Activated naive CD4-positive, alpha-beta T cell treated with anti-CD3 and anti-CD28 coated beads for 36 hours (primary cell): ENCODE measurements at regions not wholly inside any gene's neighbourhood (a gene's known extent, or its start where the extent isn't known, plus 50 kb on each side); places are given as distances from the start of the nearest gene placed in this dataset.

Source experiments
- CTCF ChIA-PET: fragments of 350-600 bp; sonication (Branson Sonifier 250); formaldehyde crosslinking; loops from one replicate; lab custom pipeline; 2021; ENCODE audit warnings: antibody characterized with exemption; lab: Charles Lee
- DNase-seq: peaks from one replicate; pipeline ENCODE4 v3.0.0-alpha.2; 2020
- H3K27ac Mint-ChIP-seq: one replicate; pipeline ENCODE4 v1.8.0; 2021; ENCODE audit warnings: mild to moderate bottlenecking, mixed read lengths
- H3K27me3 Mint-ChIP-seq: one replicate; pipeline ENCODE4 v1.8.0; 2021; ENCODE audit warnings: low read depth, mixed read lengths
- H3K36me3 Mint-ChIP-seq: one replicate; pipeline ENCODE4 v1.8.0; 2021; ENCODE audit warnings: low read depth, mixed read lengths
- H3K4me1 Mint-ChIP-seq: one replicate; pipeline ENCODE4 v1.8.0; 2021; ENCODE audit warnings: low read depth, mixed read lengths
- H3K4me3 Mint-ChIP-seq: one replicate; pipeline ENCODE4 v1.8.0; 2021; ENCODE audit warnings: mild to moderate bottlenecking, moderate library complexity, mixed read lengths
- H3K9me3 Mint-ChIP-seq: one replicate; pipeline ENCODE4 v1.8.0; 2021; ENCODE audit warnings: mixed read lengths
- intact Hi-C: fragments of 100-400 bp; cut with micrococcal nuclease; formaldehyde crosslinking; loops from one replicate; pipeline ENCODE4 v1.15.1; 2023

- intact Hi-C loops: no loop called here
- H3K27me3 Mint-ChIP-seq: peaks cover 2% of the 10 kb centered on the region
- H3K4me1 Mint-ChIP-seq: no peaks in the 10 kb centered on the region
- no peak overlapping the region for H3K4me3 Mint-ChIP-seq
- no peaks in the 10 kb centered on the region for H3K36me3 Mint-ChIP-seq
- CTCF ChIA-PET: no interaction called here
- DNase-seq: no peak
- H3K9me3 Mint-ChIP-seq: no peaks in the 10 kb centered on the region
- no peak overlapping the region for H3K27ac Mint-ChIP-seq
Observed at GRCh38 chr2:175585496-175585895, 404.0 kb upstream of the ATP5MC3 start.

DNA sequence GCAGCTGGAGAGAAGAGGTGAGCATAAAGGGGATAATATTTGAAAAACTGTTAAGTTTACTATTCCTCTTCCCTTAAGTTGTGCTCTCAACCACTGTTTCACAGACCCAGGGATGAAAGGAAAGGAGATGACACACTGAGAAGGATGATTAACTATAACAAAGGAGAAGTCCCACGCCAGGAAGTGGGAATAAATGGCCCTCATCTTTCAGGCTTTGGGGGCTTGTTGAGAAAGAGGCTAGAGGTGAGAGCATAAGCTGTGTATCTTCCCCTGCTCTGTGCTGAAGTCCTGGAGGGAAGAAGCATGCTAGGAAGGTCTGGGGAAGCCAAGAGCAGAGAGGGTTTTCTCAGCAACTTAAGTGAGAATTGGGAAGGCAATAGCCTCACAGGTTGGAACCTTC is 399.1 kb upstream of the ATP5MC3 start:
- no peaks in the 10 kb centered on the region for H3K9me3 Mint-ChIP-seq
- H3K4me1 Mint-ChIP-seq: peaks cover 2% of the 10 kb centered on the region
- peaks cover 15% of the 10 kb centered on the region for H3K27me3 Mint-ChIP-seq
- H3K27ac Mint-ChIP-seq: no peak overlapping the region
- no peak for DNase-seq
- no peak overlapping the region for H3K4me3 Mint-ChIP-seq
- CTCF ChIA-PET: no interaction called here
- H3K36me3 Mint-ChIP-seq: no peaks in the 10 kb centered on the region
- intact Hi-C loops: no loop called here

- Mint-ChIP-seq H3K4me1 (peaks cover 8% of the 10 kb centered on the region), H3K36me3 (no peaks in the 10 kb centered on the region), H3K9me3 (no peaks in the 10 kb centered on the region), H3K27me3 (peaks cover 19% of the 10 kb centered on the region), H3K4me3 (no peak overlapping the region), H3K27ac (no peak overlapping the region)
- CTCF ChIA-PET: no interaction called here
- DNase-seq: no peak
- intact Hi-C loops: no loop called here
Observed at GRCh38 chr2:175579646-175580045, 398.1 kb upstream of the ATP5MC3 start.

DNA sequence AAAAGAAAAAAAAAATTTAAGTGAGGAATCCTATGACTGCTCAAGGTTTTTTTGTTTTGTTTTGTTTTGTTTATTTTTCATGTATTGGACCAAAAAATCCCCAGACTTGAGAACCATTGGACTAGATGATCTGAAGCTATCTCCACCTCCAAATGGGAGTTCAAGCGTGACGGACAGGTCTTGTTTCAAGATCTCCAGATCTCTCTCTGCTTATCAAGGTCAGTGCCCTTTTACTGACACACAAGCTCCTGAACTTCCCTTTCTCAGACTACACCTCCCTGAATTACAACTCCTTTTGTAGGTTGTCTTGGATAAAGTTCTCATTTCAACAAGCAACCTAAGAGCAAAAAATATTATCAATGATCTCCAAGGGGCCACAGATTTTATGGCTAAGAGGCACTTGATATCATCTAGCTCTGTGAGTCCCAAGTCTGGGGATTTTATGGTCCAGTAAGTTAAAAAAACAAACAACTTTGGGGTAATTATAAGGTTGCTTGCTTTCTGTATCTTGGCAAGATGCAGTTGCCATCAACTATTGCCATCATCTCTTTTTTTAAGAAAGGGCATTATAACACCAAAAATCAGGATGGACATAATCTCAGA is 396.0 kb upstream of the ATP5MC3 start:
- no peak overlapping the region for H3K4me3 Mint-ChIP-seq
- H3K9me3 Mint-ChIP-seq: no peaks in the 10 kb centered on the region
- no peak for DNase-seq
- intact Hi-C loops: no loop called here
- CTCF ChIA-PET: no interaction called here
- no peaks in the 10 kb centered on the region for H3K36me3 Mint-ChIP-seq
- no peak overlapping the region for H3K27ac Mint-ChIP-seq
- peaks cover 8% of the 10 kb centered on the region for H3K4me1 Mint-ChIP-seq
- H3K27me3 Mint-ChIP-seq: peaks cover 21% of the 10 kb centered on the region

GRCh38 chr2:175576875-175577274 is 395.4 kb upstream of the ATP5MC3 start:
- no peaks in the 10 kb centered on the region for H3K36me3 Mint-ChIP-seq
- H3K27me3 Mint-ChIP-seq: peaks cover 21% of the 10 kb centered on the region
- H3K27ac Mint-ChIP-seq: no peak overlapping the region
- intact Hi-C loops: no loop called here
- H3K4me1 Mint-ChIP-seq: peaks cover 8% of the 10 kb centered on the region
- DNase-seq: no peak
- no peaks in the 10 kb centered on the region for H3K9me3 Mint-ChIP-seq
- H3K4me3 Mint-ChIP-seq: no peak overlapping the region
- CTCF ChIA-PET: no interaction called here

- Mint-ChIP-seq H3K36me3 (no peaks in the 10 kb centered on the region), H3K27me3 (peaks cover 21% of the 10 kb centered on the region), H3K9me3 (no peaks in the 10 kb centered on the region), H3K4me3 (no peak overlapping the region), H3K27ac (no peak overlapping the region), H3K4me1 (peaks cover 8% of the 10 kb centered on the region)
- CTCF ChIA-PET: no interaction called here
- intact Hi-C loops: no loop called here
- no peak for DNase-seq
Observed at GRCh38 chr2:175576270-175576669, 394.8 kb upstream of the ATP5MC3 start.

GRCh38 chr2:175575346-175576258 is 394.1 kb upstream of the ATP5MC3 start:
- no peaks in the 10 kb centered on the region for H3K36me3 Mint-ChIP-seq
- H3K27ac Mint-ChIP-seq: no peak overlapping the region
- CTCF ChIA-PET: no interaction called here
- no peaks in the 10 kb centered on the region for H3K9me3 Mint-ChIP-seq
- no peak overlapping the region for H3K4me3 Mint-ChIP-seq
- no peak for DNase-seq
- intact Hi-C loops: no loop called here
- H3K4me1 Mint-ChIP-seq: peaks cover 8% of the 10 kb centered on the region
- peaks cover 20% of the 10 kb centered on the region for H3K27me3 Mint-ChIP-seq

DNA sequence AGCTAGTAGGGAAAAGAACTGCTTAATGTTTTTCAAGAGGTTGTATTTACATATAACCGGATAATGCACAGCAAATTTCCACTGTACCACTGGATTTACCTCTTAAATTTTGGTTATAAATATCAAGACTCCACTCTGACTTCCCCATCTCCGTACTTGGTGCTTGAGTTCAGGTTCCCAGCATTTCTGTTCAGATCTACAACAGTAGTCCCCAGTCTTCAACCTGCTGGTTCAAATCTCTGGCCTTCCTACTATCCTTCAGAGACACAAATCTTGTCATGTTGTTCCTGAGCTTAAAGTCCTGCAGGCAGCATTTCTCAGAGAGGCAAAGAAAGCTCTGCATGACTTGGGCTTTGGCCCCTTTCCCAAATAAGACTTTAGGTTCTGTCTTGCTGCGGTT is 392.6 kb upstream of the ATP5MC3 start:
- peaks cover 8% of the 10 kb centered on the region for H3K4me1 Mint-ChIP-seq
- DNase-seq: no peak
- H3K9me3 Mint-ChIP-seq: no peaks in the 10 kb centered on the region
- no peak overlapping the region for H3K4me3 Mint-ChIP-seq
- no peak overlapping the region for H3K27ac Mint-ChIP-seq
- intact Hi-C loops: no loop called here
- CTCF ChIA-PET: no interaction called here
- peaks cover 14% of the 10 kb centered on the region for H3K27me3 Mint-ChIP-seq
- H3K36me3 Mint-ChIP-seq: no peaks in the 10 kb centered on the region

GRCh38 chr2:175571078-175571653 is 389.7 kb upstream of the ATP5MC3 start:
- H3K36me3 Mint-ChIP-seq: no peaks in the 10 kb centered on the region
- no peak overlapping the region for H3K4me3 Mint-ChIP-seq
- peaks cover 7% of the 10 kb centered on the region for H3K27me3 Mint-ChIP-seq
- DNase-seq: no peak
- H3K4me1 Mint-ChIP-seq: peaks cover 11% of the 10 kb centered on the region
- intact Hi-C loops: no loop called here
- H3K9me3 Mint-ChIP-seq: peaks cover 1% of the 10 kb centered on the region
- H3K27ac Mint-ChIP-seq: no peak overlapping the region
- CTCF ChIA-PET: no interaction called here

DNA sequence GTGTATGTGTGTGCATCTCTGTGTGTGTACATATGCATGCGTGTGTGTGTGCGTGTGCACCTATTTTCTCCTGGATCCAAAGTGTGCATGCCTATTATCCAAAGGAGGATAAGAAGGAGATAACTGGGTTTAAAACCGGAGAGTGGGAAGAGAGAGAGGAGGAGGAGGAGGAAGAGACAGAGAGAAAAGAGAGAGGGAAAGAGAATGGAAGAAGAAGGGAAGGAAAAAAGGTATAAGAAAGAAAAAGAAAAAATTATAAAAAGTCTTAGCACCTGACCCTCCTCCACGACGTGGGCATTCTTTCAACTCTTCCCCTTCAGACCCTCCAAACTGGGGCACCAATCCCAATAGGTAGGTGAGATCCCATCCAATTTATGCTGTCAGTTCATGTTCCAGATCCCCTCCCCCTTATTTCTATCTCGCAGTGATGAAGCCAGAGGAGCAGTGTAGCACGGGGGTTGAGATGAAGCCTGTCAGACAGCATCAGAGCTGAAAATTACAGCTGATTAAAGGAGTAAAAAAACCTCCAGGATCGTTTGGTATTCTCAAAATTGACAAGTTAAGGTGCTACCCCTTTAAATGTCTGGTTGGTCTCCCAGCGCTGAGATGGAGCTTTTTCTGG is 386.7 kb upstream of the ATP5MC3 start:
- Mint-ChIP-seq H3K9me3 (peaks cover 1% of the 10 kb centered on the region), H3K4me1 (peaks cover 2% of the 10 kb centered on the region), H3K27me3 (peaks cover 2% of the 10 kb centered on the region), H3K4me3 (no peak overlapping the region), H3K36me3 (no peaks in the 10 kb centered on the region), H3K27ac (no peak overlapping the region)
- CTCF ChIA-PET: interaction anchor here (0.8 kb wide), 1 partner anchor 317 kb away, joined by 3 read pairs; no protein-coding TSS in a partner anchor
- DNase-seq: no peak
- intact Hi-C loops: no loop called here

DNA sequence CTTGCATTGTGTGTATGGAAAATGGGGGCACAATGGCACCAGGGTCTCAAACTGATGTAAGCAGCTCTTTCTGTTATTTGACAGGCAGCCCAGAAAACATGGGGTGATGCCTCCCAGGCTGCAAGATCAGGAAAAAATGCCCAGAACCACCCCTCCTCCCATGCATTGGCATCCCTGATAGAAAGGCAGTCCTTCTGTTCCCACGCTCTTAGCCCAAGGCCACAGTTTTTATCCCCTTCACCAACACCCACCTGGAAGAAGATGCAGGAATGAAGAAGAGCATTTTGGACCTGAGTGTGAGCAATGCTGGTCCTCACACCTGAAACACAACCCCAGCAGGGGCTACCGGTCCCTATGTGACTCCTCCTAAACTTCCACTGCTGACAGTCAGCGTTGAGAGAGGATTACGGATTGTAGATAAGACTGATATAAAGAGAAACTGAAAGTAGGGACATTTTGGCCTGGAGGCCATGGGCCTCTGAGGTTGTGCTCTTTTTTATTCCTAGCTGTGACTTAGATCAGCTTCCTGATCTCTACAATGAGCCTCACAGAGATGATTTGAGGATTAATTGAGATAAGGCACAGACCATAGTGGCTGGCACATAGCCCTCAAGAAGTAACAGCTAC is 386.0 kb upstream of the ATP5MC3 start:
- peaks cover 1% of the 10 kb centered on the region for H3K9me3 Mint-ChIP-seq
- intact Hi-C loops: no loop called here
- peaks cover 2% of the 10 kb centered on the region for H3K27me3 Mint-ChIP-seq
- peaks cover 2% of the 10 kb centered on the region for H3K4me1 Mint-ChIP-seq
- CTCF ChIA-PET: no interaction called here
- DNase-seq: no peak
- no peaks in the 10 kb centered on the region for H3K36me3 Mint-ChIP-seq
- H3K27ac Mint-ChIP-seq: no peak overlapping the region
- H3K4me3 Mint-ChIP-seq: no peak overlapping the region

DNA sequence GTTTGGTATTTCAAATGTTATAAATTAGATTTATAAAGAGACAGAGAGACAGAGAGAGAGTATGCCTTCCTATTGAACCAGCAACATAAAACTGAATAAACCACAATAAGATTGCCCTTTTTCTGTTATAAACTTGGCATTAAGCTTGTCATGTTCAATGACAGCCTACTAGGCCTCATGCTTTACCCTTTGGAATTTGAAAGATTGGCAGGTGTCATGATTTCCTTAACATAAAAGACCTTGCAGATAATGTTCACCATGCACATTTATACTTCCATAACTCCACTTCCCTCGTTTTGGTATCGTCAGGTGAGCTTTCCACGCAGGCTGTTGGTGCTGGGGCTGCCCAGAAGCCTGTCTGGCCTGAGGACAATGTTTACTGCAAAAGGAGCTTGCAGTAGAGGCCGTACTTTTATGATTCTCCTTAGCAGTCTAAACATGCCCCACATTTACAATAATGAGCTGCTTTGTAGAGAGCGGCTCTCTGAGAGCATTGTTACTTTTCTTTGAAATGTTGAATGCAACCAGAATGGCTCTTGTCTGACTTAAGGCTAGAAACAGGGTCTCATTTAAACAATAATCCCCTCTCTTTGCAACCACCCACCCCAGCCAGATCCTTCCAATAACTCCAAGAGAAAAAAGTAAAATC is 379.1 kb upstream of the ATP5MC3 start:
- no peaks in the 10 kb centered on the region for H3K9me3 Mint-ChIP-seq
- H3K4me3 Mint-ChIP-seq: no peak overlapping the region
- no peak for DNase-seq
- H3K27ac Mint-ChIP-seq: no peak overlapping the region
- peaks cover 8% of the 10 kb centered on the region for H3K27me3 Mint-ChIP-seq
- no peaks in the 10 kb centered on the region for H3K4me1 Mint-ChIP-seq
- H3K36me3 Mint-ChIP-seq: no peaks in the 10 kb centered on the region
- CTCF ChIA-PET: no interaction called here
- intact Hi-C loops: no loop called here
